Adrenal gland (tissue), 9 donors: ENCODE measurements at regions not wholly inside any gene's neighbourhood (a gene's known extent, or its start where the extent isn't known, plus 50 kb on each side); places are given as distances from the start of the nearest gene placed in this dataset.

Source experiments
- DNase-seq, 7 donors: peaks; one replicate each; pipeline ENCODE4 v3.0.0-alpha.2; 2019 to 2020
- H3K27ac ChIP-seq, 5 donors: fragments of 200-600 bp; sonication (generic) in 4 of 5; 1 replicate in 3 of 5; 2 replicates in 2 of 5; pipeline versions ENCODE4 v1.5.1 to v1.8.0; 2016 to 2020; ENCODE audit warnings: mild to moderate bottlenecking in 1 of 5
- H3K27me3 ChIP-seq: fragments of 200-600 bp; 2 replicates; pipeline ENCODE4 v1.8.0; 2021
- H3K36me3 ChIP-seq, 2 donors: fragments of 200-600 bp; replicated peaks in 1 of 2; 1 replicate in 1 of 2; 2 replicates in 1 of 2; pipeline versions ENCODE4 v1.5.1 to v1.8.0; 2018 to 2022
- H3K4me1 ChIP-seq, 2 donors: fragments of 200-600 bp; replicated peaks in 1 of 2; 1 replicate in 1 of 2; 2 replicates in 1 of 2; pipeline versions ENCODE4 v1.5.1 to v1.8.0; 2018 to 2021
- H3K4me3 ChIP-seq, 4 donors: fragments of 200-600 bp; sonication (generic) in 3 of 4; one replicate each; pipeline ENCODE4 v1.5.1; 2016 to 2018
- H3K9me3 ChIP-seq, 3 donors: fragments of 200-600 bp; sonication (generic) in 1 of 3; replicated peaks in 1 of 3; 1 replicate in 2 of 3; 2 replicates in 1 of 3; pipeline versions ENCODE4 v1.5.1 to v1.8.0; 2016 to 2021
- CTCF ChIP-seq, 6 experiments: fragments of 450-650 bp in 4 of 6; fragments of 200-600 bp in 2 of 6; sonication (generic) in 1 of 6; IDR thresholded peaks; 1 replicate in 5 of 6; 2 replicates in 1 of 6; pipeline versions ENCODE4 v1.5.1 to v1.8.0; 2016 to 2021; ENCODE audit warnings: antibody characterized with exemption in 6 of 6, mild to moderate bottlenecking in 2 of 6, moderate library complexity in 1 of 6
- POLR2A ChIP-seq, 2 donors: fragments of 450-650 bp; IDR thresholded peaks; one replicate each; pipeline ENCODE4 v1.6.1; 2017; ENCODE audit warnings: antibody characterized with exemption in 2 of 2, mild to moderate bottlenecking in 2 of 2, moderate library complexity in 1 of 2
- WGBS, 4 donors: extraction: QIAGEN DNeasy Blood & Tissue Kit in 2 of 4; methylation state at CpG; one replicate each; pipeline versions ENCODE4 v1.1.5 to v1.1.7; 2013 to 2017; 5-methylcytosine and 5-hydroxymethylcytosine counted together
- intact Hi-C, 2 donors: fragments of 100-400 bp; cut with DNase I; formaldehyde crosslinking; loops; one replicate each; pipeline versions ENCODE4 v1.14.1 to v1.15.0; 2022 to 2023
- donor health status: healthy with polysubstance abuse.
- donor health status: Bipolar disorder and iron deficiency.
- donor health status: DM: yes; HTN: yes; CAD: no.
- donor health status: DM: no; HTN: no; CAD: no.
- donor health status: DM: no; HTN: no; CAD: no.

- intact Hi-C loops = no loop called here
- no peak overlapping the region for H3K27ac ChIP-seq
- 27 to 72% (median 56%) methylated on average over 2 of the region's 2 CpGs for WGBS, 4 donors
These were observed 344.7 kb upstream of the SLC30A5 start for GRCh38 chr5:68749077-68749476.

GRCh38 chr5:68749631-68750030 lies 344.2 kb upstream of the SLC30A5 start:
- no peaks in the 10 kb centered on the region for H3K9me3 ChIP-seq
- no peaks in the 10 kb centered on the region for H3K36me3 ChIP-seq
- WGBS, 4 donors = 71 to 81% (median 73%) methylated on average over 4 of the region's 4 CpGs
- intact Hi-C loops = no loop called here
- no peaks in the 10 kb centered on the region for H3K27me3 ChIP-seq
- no peak for TF ChIP-seq CTCF (IDR thresholded peaks at IDR 0.05)
- no peak for TF ChIP-seq POLR2A (IDR thresholded peaks at IDR 0.05)
- H3K4me1 ChIP-seq = no peaks in the 10 kb centered on the region
- no peak for DNase-seq
- H3K27ac ChIP-seq = no peak overlapping the region
- no peak overlapping the region for H3K4me3 ChIP-seq

More at GRCh38 chr5:68749077-68749476, 344.7 kb upstream of the SLC30A5 start:
- Histone ChIP-seq H3K27me3 (no peaks in the 10 kb centered on the region), H3K4me1 (no peaks in the 10 kb centered on the region), H3K36me3 (no peaks in the 10 kb centered on the region), H3K9me3 (no peaks in the 10 kb centered on the region), H3K4me3 (no peak overlapping the region)
- TF ChIP-seq CTCF (IDR thresholded peaks at IDR 0.05) = no peak
- TF ChIP-seq POLR2A (IDR thresholded peaks at IDR 0.05) = no peak
- no peak for DNase-seq

GRCh38 chr5:68751661-68752060 lies 342.2 kb upstream of the SLC30A5 start:
- intact Hi-C loops = no loop called here
- no peak overlapping the region for H3K4me3 ChIP-seq
- peaks cover 0 to 8% (median 0%) of the 10 kb centered on the region in 3 donors for H3K9me3 ChIP-seq
- no peaks in the 10 kb centered on the region for H3K27me3 ChIP-seq
- TF ChIP-seq CTCF (IDR thresholded peaks at IDR 0.05) (no peak), POLR2A (IDR thresholded peaks at IDR 0.05) (no peak)
- H3K4me1 ChIP-seq = no peaks in the 10 kb centered on the region
- H3K27ac ChIP-seq = no peak overlapping the region
- 77 to 86% (median 84%) methylated on average over 3 of the region's 3 CpGs for WGBS, 4 donors
- no peaks in the 10 kb centered on the region for H3K36me3 ChIP-seq
- no peak for DNase-seq

GRCh38 chr5:68754536-68754935 lies 339.3 kb upstream of the SLC30A5 start:
- intact Hi-C loops = no loop called here
- no peak overlapping the region for H3K4me3 ChIP-seq
- no peaks in the 10 kb centered on the region for H3K36me3 ChIP-seq
- WGBS, 4 donors = 80 to 86% (median 85%) methylated on average over 2 of the region's 2 CpGs
- H3K9me3 ChIP-seq = peaks cover 0 to 8% (median 0%) of the 10 kb centered on the region in 3 donors
- H3K27ac ChIP-seq = no peak overlapping the region
- no peaks in the 10 kb centered on the region for H3K4me1 ChIP-seq
- no peak for DNase-seq
- H3K27me3 ChIP-seq = no peaks in the 10 kb centered on the region
- TF ChIP-seq POLR2A (IDR thresholded peaks at IDR 0.05) (no peak), CTCF (IDR thresholded peaks at IDR 0.05) (no peak)
